Esophagus squamous epithelium (tissue), 4 donors: ENCODE measurements at regions not wholly inside any gene's neighbourhood (a gene's known extent, or its start where the extent isn't known, plus 50 kb on each side); places are given as distances from the start of the nearest gene placed in this dataset.

Source experiments
- CTCF ChIP-seq, 6 experiments: fragments of 450-650 bp in 4 of 6; fragments of 200-600 bp in 2 of 6; sonication (generic) in 2 of 6; IDR thresholded peaks; one replicate each; pipeline ENCODE4 v1.5.1; 2016 to 2019; ENCODE audit warnings: antibody characterized with exemption in 6 of 6, mild to moderate bottlenecking in 4 of 6, moderate library complexity in 4 of 6
- POLR2A ChIP-seq, 4 donors: fragments of 450-650 bp; IDR thresholded peaks; one replicate each; pipeline ENCODE4 v1.6.1; 2017; ENCODE audit warnings: antibody characterized with exemption in 4 of 4, mild to moderate bottlenecking in 4 of 4, moderate library complexity in 3 of 4

- no peak for TF ChIP-seq CTCF (IDR thresholded peaks at IDR 0.05)
- no peak for TF ChIP-seq POLR2A (IDR thresholded peaks at IDR 0.05)
These were observed 213.6 kb upstream of the CELF4 start for GRCh38 chr18:37779220-37779619.
